GM21360 (cell line): ENCODE measurements at regions not wholly inside any gene's neighbourhood (a gene's known extent, or its start where the extent isn't known, plus 50 kb on each side); places are given as distances from the start of the nearest gene placed in this dataset.
"Not testable (repeated sequence)": the region's sequence is repeated elsewhere in the genome, so short reads cannot be mapped to it uniquely, and the experiment has no call there.

Experiments
- ATAC-seq: cut with Tn5 transposase; IDR thresholded peaks from one replicate; pipeline ENCODE4 v1.9.1; 2021; ENCODE audit warnings: mild to moderate bottlenecking, moderate library complexity; ENCODE audit not compliant: unreplicated experiment

DNA sequence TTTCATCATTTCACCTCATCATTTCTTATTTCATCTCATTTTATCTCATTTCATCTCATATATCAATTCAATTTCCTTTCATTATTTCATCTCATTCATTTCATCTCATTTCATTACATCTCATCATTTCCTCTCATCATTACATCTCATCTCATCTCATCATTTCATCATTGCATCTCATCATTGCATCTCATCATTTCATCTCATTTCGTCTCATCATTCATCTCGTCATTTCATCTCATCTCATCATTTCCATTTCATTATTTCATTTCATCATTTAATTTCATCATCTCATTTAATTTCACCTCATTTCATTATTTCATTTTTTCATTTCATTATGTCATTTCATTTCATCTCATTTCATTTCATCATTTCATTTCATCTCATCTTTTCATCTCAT is 168.5 kb upstream of the FAM72C start:
- ATAC-seq = not testable (repeated sequence)

DNA sequence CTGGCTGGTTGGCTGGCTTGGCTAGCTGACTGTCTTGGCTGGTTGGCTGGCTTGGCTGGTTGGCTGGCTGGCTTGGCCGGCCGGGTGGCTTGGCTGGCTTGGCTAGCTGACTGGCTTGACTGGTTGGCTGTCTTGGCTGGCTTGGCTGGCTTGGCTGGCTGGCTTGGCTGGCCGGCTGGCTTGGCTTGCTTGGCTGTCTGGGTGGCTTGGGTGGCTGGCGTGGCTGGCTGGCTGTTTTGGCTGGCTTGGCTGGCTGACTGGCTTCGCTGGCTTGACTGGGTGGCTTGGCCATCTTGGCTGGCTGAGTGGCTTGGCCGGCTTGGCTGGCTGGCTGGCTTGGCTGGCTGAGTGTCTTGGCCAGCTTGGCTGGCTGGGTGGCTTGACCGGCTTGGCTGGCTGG is 133.2 kb upstream of the FAM72C start:
- ATAC-seq = not testable (repeated sequence)

DNA sequence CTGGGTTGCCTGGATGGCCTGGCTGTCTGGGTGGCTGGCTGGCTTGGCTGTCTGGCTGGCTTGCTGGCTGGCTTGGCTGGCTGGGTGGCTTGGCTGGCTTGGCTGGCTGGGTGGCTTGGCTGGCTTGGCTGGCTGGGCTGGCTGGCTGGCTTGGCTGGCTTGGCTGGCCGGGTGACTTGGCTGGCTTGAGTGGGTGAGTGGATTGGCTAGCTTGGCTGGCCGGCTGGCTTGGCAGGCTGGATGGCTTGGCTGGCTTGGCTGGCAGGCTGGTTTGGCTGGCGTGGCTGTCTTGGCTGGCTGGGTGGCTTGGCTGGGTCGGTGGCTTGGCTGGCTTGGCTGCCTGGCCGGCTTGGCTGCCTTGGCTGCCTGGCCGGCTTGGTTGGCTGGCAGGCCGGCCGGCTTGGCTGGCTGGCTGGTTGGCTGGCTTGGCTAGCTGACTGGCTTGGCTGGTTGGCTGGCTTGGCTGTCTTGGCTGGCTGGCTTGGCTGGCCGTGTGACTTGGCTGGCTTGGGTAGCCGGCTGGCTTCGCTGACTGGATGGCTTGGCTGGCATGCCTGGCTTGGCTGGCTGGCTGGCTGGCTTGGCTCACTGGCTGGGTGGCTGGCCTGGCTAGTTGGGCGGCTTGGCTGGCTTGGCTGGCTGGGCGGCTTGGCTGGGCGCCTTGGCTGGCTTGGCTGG is 132.4 kb upstream of the FAM72C start:
- ATAC-seq = not testable (repeated sequence)

DNA sequence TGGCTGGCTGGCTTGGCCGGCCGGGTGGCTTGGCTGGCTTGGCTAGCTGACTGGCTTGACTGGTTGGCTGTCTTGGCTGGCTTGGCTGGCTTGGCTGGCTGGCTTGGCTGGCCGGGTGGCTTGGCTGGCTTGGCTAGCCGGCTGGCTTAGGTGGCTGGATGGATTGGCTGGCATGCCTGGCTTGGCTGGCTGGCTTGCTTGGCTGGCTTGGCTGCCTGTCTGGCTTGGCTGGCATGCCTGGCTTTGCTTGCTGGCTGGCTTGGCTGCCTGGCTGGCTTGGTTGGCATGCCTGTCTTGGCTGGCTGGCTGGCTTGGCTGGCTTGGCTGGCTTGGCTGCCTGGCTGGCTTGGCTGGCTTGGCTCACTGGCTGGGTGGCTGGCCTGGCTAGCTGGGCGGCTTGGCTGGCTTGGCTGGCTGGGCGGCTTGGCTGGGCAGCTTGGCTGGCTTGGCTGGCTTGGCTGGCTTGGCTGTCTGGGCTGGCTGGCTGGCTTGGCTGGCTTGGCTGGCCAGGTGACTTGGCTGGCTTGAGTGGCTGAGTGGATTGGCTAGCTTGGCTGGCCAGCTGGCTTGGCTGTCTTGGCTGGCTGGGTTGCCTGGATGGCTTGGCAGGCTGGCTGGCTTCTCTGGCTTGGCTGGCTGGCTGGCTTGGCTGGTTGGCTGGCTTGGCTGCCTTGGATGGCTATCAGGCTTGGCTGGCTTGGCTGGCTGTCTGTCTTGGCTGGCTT is 131.5 kb upstream of the FAM72C start:
- not testable (repeated sequence) for ATAC-seq

DNA sequence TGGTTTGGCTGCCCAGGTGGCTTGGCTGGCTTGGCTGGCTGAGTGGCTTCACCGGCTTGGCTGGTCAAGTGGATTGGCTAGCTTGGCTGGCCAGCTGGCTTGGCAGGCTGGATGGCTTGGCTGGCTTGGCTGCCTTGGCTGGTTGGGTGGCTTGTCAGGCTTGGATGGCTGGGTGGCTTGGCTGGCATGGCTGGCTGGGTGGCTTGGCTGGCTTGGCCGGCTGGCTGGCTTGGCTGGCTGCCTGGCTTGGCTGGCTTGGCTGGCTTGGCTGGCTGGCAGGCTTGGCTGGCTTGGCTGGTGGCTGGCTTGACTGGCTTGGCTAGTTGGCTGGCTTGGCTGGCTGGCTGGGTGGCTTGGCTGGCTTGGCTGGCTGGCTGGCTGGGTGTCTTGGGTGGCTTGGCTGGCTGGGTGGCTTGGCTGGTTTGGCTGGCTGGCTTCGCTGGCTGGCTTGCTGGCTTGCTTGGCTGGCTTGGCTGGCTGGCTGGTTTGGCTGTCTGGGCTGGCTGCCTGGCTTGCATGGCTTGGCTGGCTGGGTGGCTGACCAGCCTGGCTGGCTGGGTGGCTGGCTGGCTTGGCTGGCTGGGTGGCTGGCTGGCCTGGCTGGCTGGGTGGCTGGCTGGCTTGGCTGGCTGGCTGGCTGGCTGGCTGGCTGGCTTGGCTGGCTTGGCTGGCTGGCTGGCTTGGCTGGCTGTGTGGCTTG is 130.4 kb upstream of the FAM72C start:
- not testable (repeated sequence) for ATAC-seq

DNA sequence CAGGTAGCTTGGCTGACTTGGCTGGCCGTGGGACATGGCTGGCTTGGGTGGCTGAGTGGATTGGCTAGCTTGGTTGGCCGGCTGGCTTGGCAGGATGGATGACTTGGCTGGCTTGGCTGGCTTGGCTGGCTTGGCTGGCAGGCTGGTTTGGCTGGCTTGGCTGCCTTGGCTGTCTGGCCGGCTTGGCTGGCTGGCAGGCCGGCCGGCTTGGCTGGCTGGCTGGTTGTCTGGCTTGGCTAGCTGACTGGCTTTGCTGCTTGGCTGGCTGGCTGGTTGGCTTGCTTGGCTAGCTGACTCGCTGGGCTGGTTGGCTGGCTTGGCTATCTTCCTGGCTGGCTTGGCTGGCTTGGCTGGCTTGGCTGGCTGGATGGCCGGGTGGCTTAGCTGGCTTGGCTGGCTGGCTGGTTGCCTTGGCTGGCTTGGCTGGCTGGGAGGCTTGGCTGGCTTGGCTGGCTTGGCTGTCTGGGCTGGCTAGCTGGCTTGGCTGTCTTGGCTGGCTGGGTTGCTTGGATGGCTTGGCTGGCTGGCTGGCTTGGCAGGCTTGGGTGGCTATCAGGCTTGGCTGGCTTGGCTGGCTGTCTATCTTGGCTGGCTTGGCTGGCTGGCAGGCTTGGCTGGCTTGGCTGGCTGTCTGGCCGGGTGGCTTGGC is 129.7 kb upstream of the FAM72C start:
- no peak for ATAC-seq

DNA sequence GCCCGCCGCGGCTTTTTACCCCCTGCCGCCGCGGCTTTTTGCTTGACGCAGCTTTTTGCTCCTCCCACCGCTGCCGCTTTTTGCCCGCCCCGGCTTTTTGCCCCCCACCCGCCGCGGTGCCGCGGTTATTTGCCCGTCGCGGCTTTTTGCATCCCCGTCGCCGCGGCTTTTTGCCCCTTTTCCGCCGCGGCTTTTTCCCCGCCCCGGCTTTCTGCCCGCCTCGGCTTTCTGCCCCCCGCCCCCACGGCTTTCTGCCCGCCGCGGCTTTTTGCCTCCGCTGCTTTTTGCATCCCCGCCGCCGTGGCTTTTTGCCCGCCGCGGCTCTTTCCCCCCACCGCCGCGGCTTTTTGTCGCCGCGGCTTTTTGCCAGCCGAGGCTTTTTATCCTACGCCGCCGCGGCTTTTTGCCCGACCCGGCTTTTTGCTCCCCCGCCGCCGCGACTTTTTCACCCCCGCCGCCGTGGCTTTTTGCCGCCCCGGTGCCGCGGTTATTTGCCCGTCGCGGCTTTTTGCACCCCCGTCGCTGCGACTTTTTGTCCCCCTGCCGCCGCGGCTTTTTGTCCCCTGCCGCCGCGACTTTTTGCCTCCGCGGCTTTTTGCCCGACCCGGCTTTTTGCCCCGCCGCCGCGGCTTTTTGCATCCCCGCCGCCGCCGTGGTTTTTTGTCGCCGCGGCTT is 105.5 kb upstream of the FAM72C start:
- ATAC-seq = not testable (repeated sequence)

DNA sequence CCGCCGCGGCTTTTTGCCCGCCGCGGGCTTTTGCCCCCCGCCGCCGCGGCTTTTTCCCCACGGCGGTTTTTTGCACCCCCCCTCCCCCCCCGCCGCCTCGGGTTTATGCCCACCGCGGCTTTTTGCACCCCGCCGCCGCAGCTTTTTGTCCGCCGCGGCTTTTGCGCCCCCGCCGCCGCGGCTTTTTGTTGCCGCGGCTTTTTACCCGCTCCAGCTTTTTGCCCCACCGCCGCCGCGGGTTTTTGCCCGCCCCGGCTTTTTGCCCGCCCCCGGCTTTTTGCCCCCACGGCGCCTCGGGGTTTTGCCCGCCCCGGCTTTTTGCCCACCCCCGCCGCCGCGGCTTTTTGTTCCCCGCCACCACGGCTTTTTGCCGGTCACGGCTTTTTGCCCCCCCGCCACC is 104.9 kb upstream of the FAM72C start:
- not testable (repeated sequence) for ATAC-seq

DNA sequence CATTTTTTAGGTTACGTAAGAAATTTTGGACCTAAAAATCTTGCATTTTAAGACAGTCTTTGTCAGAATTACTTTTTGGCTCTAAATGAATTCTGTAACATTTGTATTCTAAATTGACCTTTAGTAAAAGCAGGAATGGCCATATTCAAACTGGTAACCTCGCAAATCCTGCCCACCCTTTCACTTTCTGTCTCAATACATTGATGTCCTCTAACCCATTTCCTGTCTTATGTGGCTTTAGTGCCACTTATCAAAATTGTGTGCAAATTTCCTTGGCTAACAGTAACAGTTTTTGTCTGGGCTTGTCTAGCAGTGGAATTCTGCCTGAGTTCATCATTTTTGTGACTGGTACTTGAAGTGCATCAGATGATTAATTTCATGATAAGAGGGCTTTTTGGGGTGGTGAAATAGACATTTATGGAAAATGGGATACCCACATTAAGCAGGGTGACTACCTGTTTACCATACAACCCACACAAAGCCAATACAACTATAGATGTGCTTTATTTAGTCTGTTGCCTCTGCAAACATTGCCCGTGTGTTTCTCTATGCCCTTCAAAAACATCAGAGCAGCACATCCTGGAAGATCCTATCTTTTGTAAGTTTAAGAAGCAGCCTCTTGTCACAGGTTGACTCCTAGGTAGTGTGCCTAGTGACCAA is 98.7 kb upstream of the FAM72C start:
- not testable (repeated sequence) for ATAC-seq

DNA sequence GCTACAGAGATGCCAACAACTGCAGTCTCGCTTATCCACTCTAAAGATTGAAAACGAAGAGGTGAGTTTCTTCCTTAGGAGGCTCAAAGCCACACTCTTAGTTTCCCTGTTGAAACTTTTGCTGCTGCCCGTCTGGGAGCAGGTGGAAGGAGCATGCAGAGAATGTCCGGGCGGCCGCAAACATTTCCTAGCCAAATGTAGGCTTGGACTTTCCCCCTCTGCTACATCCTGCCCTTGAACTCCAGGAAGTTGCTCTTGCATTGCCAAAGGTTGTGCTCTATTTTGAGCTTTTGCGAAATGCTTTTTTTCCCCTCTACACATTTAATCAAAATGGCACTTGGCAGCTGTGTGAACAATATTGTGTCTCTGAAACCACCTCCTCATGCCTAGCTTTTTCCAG is 95.3 kb upstream of the FAM72C start:
- ATAC-seq = not testable (repeated sequence)

DNA sequence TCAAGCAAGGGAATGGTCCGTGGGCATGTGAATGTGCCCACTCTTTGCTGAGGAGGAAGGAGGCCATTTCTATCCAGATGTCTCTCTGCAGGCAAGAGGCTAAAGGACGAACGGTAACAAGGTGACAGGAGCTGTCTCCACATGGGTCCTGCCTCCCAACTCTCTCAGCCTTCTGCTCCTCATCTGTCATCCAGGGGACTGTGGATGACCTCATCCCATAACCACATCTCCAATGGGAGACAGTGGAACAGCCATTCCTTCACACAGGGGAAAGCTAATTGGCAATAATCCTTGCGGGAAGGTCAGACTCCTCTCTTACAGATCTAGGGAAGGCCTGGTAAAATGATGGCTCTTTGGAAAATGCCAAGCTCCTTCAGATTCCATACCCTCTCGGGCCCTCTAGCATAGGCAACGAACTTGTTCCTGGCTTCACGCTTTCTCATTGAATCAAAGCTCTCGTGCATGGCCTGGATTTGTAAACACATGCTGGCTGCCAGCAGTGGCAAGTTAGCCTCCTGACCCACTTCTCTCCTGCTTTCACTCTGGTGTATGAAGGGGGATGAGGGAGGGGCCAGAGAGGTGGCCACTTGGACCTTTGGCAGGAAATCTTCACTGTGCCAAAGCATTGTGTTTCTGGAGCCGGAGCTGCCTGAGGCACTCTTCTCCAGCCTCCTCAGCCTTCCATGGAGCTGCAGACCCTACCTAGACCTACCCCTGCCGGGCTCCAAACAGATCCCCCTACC is 94.5 kb upstream of the FAM72C start:
- ATAC-seq = not testable (repeated sequence)

DNA sequence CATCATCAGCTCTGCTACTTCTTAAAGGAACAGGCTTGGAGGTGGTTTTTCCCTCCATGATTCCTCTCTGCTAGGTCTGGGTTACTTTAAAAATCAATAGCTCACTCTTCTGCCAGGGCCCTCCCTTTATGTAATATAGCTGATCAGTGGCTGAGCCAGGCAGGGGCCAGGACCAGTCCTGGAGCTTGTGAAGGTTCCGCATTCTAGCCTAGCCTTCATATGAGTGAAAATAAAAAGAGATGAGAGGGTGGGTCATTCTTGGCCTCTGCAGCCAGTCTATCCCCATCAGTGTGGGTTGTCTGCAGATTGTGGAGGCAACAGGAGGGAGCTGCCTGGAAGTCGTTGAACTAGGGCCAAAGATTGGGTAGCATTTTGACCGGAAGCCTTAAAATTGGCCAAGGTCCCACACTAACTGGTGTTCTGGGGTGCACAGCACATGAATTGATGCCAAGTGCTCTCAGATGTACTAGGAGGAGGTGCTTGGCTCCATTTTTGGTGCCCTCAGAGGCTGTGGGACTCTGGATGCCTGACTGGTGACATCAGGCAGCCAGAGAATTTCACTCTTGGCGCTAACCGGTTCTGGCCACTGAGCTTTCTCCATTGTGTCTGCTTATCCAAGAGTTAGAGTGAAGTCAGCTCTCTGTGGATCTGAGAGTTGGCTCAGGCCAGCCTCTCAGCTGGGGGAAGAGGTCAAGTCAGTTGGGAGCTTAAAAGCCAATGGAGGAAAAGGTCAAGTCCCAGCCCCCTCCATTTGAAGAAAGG is 93.7 kb upstream of the FAM72C start:
- not testable (repeated sequence) for ATAC-seq

DNA sequence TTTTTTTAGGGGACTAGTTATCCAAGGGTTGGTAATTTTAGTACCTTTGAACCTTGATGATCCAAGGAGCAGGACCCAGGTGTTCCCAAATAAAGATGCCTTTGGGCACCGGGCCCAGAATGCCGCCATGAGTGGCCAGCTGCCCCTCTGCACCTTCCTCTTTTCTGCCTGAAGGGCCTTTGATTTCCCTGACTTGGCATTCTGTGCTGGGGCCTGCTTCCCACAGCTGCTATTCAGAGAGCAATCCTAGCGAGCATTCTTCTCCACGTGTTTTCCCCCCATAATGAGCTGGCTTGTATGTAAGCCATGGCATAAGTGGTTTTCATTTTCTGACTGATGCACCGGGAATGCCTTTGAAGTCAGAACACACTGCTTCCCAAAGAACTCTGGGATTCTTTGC is 77.6 kb upstream of the FAM72C start:
- ATAC-seq = not testable (repeated sequence)

DNA sequence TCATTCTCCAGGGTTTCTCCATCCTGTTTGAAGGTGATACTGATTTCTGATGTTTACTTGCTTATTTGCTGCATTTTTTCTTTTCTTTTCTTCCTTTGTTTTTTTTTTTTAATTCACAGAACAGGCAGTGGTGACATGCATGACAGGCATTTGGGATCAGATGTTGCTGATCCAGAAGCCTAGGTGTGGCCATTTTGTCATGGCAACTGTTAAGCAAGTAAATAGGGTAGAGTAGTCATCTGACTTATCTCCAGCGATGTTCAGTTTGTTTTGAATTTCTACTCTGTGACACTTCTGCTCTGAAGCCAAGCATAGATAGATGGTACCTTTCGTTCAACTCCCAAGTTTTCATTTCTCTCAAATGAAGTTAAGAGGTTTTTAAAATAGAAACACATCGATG is 74.9 kb upstream of the FAM72C start:
- ATAC-seq = not testable (repeated sequence)

DNA sequence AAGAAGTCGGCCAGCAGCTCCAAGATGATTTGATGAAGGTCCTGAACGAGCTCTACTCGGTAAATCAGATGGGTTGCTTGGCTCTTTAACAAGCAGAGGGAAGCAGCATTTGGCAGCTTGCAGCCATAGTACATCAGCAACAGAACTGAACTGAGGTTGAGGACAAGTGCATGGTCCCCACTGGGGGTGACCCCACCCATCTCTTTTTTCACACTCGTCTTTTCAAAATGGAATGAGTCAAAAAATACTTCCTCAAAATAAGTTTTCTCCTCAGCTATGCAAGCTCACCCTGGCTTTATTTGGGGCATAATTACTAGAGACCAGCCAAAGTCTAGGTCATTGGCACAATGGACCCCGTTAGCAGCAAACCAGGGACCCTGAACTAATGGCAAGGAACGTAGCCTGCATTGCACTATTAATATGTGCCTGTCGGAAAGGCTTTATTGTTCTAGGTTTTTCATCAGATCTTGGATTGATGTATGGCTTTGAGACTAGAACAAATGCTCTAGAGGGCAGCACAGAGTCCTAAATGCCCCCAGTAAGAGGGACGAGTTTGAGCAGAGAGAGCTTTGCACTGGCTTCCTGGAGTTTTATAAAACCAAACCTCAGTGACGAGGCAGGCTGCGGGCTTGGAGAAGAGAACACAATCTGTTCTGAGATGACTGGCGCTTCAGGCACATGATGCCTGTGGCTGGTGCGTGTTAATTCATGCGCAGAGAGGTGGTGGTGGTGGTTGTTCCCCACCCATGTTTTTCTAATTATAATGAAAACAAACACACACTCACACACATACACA is 74.2 kb upstream of the FAM72C start:
- not testable (repeated sequence) for ATAC-seq

DNA sequence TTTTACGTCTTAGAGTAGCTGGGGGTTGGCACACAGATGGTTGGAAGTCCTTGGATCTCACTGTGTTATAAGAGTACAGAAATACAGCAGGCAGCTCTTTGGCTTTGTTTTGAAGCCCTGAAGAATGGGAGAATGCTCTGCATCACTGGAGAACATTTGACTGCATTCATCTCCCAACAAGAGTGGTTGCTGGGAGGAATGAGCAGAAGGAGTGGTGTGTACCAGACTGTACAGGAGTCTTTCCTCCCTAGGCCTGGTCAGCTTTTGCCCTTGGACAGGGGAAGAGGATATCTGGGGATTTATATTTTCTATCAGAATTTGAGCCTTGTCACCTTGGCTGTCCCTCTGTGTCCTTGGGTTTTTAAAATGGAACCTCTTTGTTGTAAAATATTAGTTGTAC is 70.5 kb upstream of the FAM72C start:
- not testable (repeated sequence) for ATAC-seq

DNA sequence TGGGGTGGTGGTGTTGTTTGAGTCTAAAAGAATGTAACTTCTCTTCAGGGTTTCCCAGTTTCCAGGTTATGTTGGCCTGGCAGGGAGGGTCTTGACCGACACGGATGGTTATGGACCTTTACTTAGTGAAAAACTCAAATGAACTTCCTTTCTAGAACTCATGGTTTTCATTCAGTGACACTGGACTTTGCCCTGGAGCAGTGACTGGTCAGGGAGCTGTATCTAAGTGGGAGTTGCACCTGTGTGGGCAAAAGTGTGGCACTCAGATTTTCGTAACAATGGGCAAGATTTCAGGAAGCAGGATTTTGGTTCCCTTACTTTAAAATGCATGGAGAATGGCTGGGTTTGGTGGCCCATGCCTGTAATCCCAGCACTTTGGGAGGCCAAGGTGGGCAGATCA is 68.5 kb upstream of the FAM72C start:
- not testable (repeated sequence) for ATAC-seq

DNA sequence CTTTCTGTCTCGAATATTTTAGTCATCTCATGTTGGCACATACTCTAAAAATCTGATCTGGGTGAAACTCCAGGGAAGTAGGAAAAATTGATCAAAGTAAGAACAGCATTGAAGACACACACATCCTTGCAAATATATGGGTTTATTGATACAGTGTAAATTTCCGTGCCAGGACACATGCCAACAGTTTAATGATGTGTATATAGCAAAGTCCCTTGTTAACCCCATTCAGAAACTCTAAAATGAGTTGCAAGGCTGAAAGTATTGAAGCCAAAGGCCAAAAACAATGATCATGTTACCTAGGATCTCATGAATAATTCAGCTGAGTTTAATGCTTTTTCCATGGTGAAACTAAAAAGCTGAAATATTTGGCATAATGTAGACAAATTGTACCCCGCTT is 62.3 kb upstream of the FAM72C start:
- ATAC-seq = not testable (repeated sequence)
